HEK293 (cell line): ENCODE measurements at regions not wholly inside any gene's neighbourhood (a gene's known extent, or its start where the extent isn't known, plus 50 kb on each side); places are given as distances from the start of the nearest gene placed in this dataset.

ENCODE experiments used
- CTCF ChIA-PET: fragments of 350-600 bp; formaldehyde crosslinking; extraction: SDS; loops from one replicate; lab custom pipeline; 2021; ENCODE audit warnings: antibody characterized with exemption; lab: Yijun Ruan, JAX
- POLR2A ChIA-PET: fragments of 300-600 bp; formaldehyde crosslinking; extraction: SDS; loops from one replicate; lab custom pipeline; 2020; ENCODE audit warnings: antibody characterized with exemption, inconsistent platforms; lab: Yijun Ruan, JAX
- H3K27ac ChIP-seq: fragments of 200-500 bp; sonication (Bioruptor generic); 2 replicates; pipeline ENCODE4 v1.5.1; 2014; ENCODE audit warnings: low read depth, low read length, control low read depth, inconsistent platforms; ENCODE audit errors: extremely low read depth
- H3K36me3 ChIP-seq, 2 experiments: fragments of 200-500 bp in 1 of 2; sonication (Bioruptor generic) in 1 of 2; 1 replicate in 1 of 2; 2 replicates in 1 of 2; pipeline ENCODE4 v1.5.1; 2014 to 2017; ENCODE audit warnings: inconsistent platforms in 2 of 2, low read length in 2 of 2; ENCODE audit not compliant: control insufficient read depth in 2 of 2, insufficient read depth in 1 of 2
- H3K4me1 ChIP-seq: fragments of 200-500 bp; sonication (Bioruptor generic); 2 replicates; pipeline ENCODE4 v1.5.1; 2014; ENCODE audit warnings: mild to moderate bottlenecking, low read length, inconsistent platforms; ENCODE audit not compliant: control insufficient read depth, insufficient read depth
- H3K4me3 ChIP-seq: 2 replicates; pipeline ENCODE4 v1.5.1; 2011; ENCODE audit warnings: low read depth, mild to moderate bottlenecking, control low read depth, low read length, moderate library complexity
- H3K9me3 ChIP-seq: fragments of 200-500 bp; sonication (Bioruptor generic); 2 replicates; pipeline ENCODE4 v1.5.1; 2014; ENCODE audit warnings: low read depth, low read length, inconsistent platforms; ENCODE audit not compliant: control insufficient read depth, insufficient read depth
- FEZF1 ChIP-seq: fragments of 450-650 bp; formaldehyde crosslinking; IDR thresholded peaks from 2 replicates; pipeline ENCODE4 v1.5.1; 2016; ENCODE audit warnings: missing biosample characterization, missing genetic modification characterization
- IKZF3 ChIP-seq: fragments of 450-650 bp; IDR thresholded peaks from 2 replicates; pipeline ENCODE4 v1.5.0; 2018; ENCODE audit warnings: missing biosample characterization, mild to moderate bottlenecking, missing genetic modification characterization, moderate library complexity
- RBAK ChIP-seq: fragments of 450-650 bp; formaldehyde crosslinking; IDR thresholded peaks from 2 replicates; pipeline ENCODE4 v1.5.1; 2016; ENCODE audit warnings: missing biosample characterization, missing genetic modification characterization
- ZBTB21 ChIP-seq: fragments of 450-650 bp; formaldehyde crosslinking; IDR thresholded peaks from 2 replicates; pipeline ENCODE4 v1.5.1; 2017; ENCODE audit warnings: missing biosample characterization, missing genetic modification characterization
- ZFP3 ChIP-seq: fragments of 450-650 bp; formaldehyde crosslinking; IDR thresholded peaks from 2 replicates; pipeline ENCODE4 v1.5.1; 2016; ENCODE audit warnings: low read depth, missing biosample characterization, missing genetic modification characterization
- ZNF10 ChIP-seq: fragments of 450-650 bp; formaldehyde crosslinking; IDR thresholded peaks from 2 replicates; pipeline ENCODE4 v1.5.1; 2017; ENCODE audit warnings: missing biosample characterization, missing genetic modification characterization
- ZNF157 ChIP-seq: fragments of 450-650 bp; formaldehyde crosslinking; IDR thresholded peaks from 2 replicates; pipeline ENCODE4 v1.5.1; 2016; ENCODE audit warnings: missing biosample characterization, missing genetic modification characterization
- ZNF19 ChIP-seq: fragments of 450-650 bp; formaldehyde crosslinking; IDR thresholded peaks from 2 replicates; pipeline ENCODE4; 2016; ENCODE audit warnings: missing biosample characterization, missing genetic modification characterization, low read depth
- ZNF473 ChIP-seq: fragments of 450-650 bp; formaldehyde crosslinking; IDR thresholded peaks from 2 replicates; pipeline ENCODE4 v1.5.1; 2017; ENCODE audit warnings: missing biosample characterization, missing genetic modification characterization
- ZNF549 ChIP-seq: fragments of 450-650 bp; IDR thresholded peaks from 2 replicates; pipeline ENCODE4 v1.5.1; 2018; ENCODE audit warnings: missing biosample characterization, missing genetic modification characterization, mild to moderate bottlenecking, inconsistent platforms, moderate library complexity
- ZNF558 ChIP-seq: fragments of 450-650 bp; formaldehyde crosslinking; IDR thresholded peaks from 2 replicates; pipeline ENCODE4 v1.5.1; 2016; ENCODE audit warnings: missing biosample characterization, missing genetic modification characterization
- ZNF777 ChIP-seq: fragments of 450-650 bp; formaldehyde crosslinking; IDR thresholded peaks from 2 replicates; pipeline ENCODE4 v1.5.1; 2017; ENCODE audit warnings: missing biosample characterization, missing genetic modification characterization, borderline replicate concordance
- ZNF785 ChIP-seq: fragments of 450-650 bp; formaldehyde crosslinking; IDR thresholded peaks from 2 replicates; pipeline ENCODE4 v1.5.1; 2016; ENCODE audit warnings: missing biosample characterization, missing genetic modification characterization
- TF ChIP-seq, protein P1 (sequence below): fragments of 450-650 bp; formaldehyde crosslinking; conservative IDR thresholded peaks from 2 replicates; pipeline ENCODE4 v1.5.1; 2016; ENCODE audit warnings: low read depth, missing biosample characterization, missing genetic modification characterization
- TF ChIP-seq, protein P2 (sequence below): fragments of 450-650 bp; IDR thresholded peaks from 2 replicates; pipeline ENCODE4 v1.5.1; 2018; ENCODE audit warnings: missing biosample characterization, mild to moderate bottlenecking, missing genetic modification characterization
- TF ChIP-seq, protein P3 (sequence below): fragments of 450-650 bp; formaldehyde crosslinking; IDR thresholded peaks from 2 replicates; pipeline ENCODE4 v1.5.1; 2017; ENCODE audit warnings: missing biosample characterization, missing genetic modification characterization
- TF ChIP-seq, protein P4 (sequence below): fragments of 450-650 bp; formaldehyde crosslinking; IDR thresholded peaks from 2 replicates; pipeline ENCODE4 v1.5.1; 2016; ENCODE audit warnings: missing biosample characterization, missing genetic modification characterization

DNA sequence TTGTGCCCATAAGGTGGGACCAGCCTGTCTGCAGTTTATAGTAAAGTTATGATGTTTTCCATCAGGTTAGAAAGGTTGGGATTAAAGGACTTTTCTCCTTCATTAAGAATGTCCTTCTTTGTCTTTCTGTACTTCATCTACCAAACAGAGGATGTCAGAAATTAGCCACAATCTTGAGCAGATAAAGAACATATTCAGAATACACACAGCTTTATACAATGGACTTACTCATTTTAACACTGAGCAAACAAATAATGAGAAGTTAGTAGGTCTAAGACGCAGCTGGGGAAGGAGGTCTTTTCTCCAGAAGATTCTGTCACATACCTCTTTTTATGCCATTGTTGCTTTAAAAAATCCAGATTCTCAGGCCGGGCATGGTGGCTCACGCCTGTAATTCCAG, 57.0 kb upstream of the CYP2D6 start (continued):
- TF ChIP-seq, protein P1, sequence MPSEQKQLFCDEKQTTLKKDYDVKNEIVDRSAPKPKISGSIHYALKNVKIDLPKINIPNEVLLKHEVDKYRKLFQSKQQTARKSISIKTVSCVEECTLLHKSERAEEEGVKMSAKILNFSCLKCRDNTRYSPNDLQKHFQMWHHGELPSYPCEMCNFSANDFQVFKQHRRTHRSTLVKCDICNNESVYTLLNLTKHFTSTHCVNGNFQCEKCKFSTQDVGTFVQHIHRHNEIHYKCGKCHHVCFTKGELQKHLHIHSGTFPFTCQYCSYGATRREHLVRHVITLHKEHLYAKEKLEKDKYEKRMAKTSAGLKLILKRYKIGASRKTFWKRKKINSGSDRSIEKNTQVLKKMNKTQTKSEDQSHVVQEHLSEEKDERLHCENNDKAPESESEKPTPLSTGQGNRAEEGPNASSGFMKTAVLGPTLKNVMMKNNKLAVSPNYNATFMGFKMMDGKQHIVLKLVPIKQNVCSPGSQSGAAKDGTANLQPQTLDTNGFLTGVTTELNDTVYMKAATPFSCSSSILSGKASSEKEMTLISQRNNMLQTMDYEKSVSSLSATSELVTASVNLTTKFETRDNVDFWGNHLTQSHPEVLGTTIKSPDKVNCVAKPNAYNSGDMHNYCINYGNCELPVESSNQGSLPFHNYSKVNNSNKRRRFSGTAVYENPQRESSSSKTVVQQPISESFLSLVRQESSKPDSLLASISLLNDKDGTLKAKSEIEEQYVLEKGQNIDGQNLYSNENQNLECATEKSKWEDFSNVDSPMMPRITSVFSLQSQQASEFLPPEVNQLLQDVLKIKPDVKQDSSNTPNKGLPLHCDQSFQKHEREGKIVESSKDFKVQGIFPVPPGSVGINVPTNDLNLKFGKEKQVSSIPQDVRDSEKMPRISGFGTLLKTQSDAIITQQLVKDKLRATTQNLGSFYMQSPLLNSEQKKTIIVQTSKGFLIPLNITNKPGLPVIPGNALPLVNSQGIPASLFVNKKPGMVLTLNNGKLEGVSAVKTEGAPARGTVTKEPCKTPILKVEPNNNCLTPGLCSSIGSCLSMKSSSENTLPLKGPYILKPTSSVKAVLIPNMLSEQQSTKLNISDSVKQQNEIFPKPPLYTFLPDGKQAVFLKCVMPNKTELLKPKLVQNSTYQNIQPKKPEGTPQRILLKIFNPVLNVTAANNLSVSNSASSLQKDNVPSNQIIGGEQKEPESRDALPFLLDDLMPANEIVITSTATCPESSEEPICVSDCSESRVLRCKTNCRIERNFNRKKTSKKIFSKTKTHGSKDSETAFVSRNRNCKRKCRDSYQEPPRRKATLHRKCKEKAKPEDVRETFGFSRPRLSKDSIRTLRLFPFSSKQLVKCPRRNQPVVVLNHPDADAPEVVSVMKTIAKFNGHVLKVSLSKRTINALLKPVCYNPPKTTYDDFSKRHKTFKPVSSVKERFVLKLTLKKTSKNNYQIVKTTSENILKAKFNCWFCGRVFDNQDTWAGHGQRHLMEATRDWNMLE (tag by site-specific recombination): no peak
- no peak for TF ChIP-seq ZNF10 (tag by site-specific recombination)

DNA sequence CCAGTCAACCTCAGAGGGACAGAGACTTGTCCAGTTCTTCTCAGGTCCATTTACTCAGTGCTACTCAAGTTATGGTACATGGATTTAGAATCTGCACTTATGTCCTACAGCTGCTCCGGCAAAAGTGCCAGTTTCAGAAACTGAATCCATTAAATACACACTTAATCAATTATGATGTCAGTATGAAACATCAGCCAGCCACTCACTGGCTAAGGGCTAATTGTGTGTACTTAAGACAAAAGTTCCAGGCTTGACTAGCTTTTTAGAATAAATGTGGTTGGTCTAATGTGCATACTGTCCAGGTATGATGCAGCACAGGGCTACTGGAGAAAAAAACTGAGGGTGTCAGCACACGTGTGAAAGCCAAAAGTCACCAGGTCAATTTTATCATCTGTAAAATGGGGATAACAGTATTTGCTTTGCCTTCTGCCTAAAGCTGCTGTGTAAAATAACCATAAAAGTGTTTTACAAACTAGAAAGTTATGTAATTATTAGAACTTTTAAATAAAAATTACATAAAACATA, 55.4 kb upstream of the CYP2D6 start:
- Histone ChIP-seq H3K4me1 (no peaks in the 10 kb centered on the region), H3K4me3 (no peak overlapping the region), H3K9me3 (no peaks in the 10 kb centered on the region), H3K36me3 (no peaks in the 10 kb centered on the region), H3K27ac (no peak overlapping the region)
- no peak for TF ChIP-seq ZNF157 (tag by site-specific recombination)
- POLR2A ChIA-PET: no interaction called here
- CTCF ChIA-PET: interaction anchor here (0.5 to 3.4 kb wide), 5 partner anchors 15 to 581 kb away, joined by 3 to 11 read pairs (median 3); no protein-coding TSS in a partner anchor

DNA sequence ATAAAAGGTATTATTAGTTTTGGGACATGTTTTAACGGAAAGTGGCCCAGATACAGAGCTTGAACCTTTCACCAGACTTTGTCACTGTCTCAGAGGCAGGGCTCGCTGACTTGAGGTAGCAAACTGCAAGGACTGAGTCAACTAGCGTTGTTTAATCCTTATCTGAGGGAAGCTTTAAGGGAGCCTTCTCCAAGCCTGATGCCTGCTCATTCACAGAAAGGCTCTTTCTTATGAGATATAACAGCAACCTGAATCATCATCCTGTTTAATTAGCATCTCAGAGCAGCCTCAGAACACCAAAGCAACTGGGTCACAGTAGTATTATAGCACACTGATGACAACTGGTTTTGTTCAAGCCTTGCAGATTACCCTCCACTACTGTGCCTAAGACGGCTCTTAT, 54.2 kb upstream of the CYP2D6 start:
- Histone ChIP-seq H3K27ac (no peak overlapping the region), H3K4me1 (no peaks in the 10 kb centered on the region), H3K9me3 (no peaks in the 10 kb centered on the region), H3K36me3 (no peaks in the 10 kb centered on the region), H3K4me3 (no peak overlapping the region)
- CTCF ChIA-PET: interaction anchor here (3.4 kb wide), 1 partner anchor 259 kb away, joined by 11 read pairs; no protein-coding TSS in a partner anchor
- TF ChIP-seq ZNF558 (tag by site-specific recombination) (no peak), ZNF785 (tag by site-specific recombination) (no peak), ZNF777 (tag by site-specific recombination) (no peak), ZBTB21 (tag by site-specific recombination) (no peak), IKZF3 (tag by site-specific recombination) (no peak), ZFP3 (tag by site-specific recombination) (no peak), FEZF1 (tag by site-specific recombination) (no peak), ZNF19 (tag by site-specific recombination) (no peak), RBAK (tag by site-specific recombination) (no peak), ZNF549 (tag by site-specific recombination) (no peak), ZNF473 (tag by site-specific recombination) (no peak)
- TF ChIP-seq, protein P2, sequence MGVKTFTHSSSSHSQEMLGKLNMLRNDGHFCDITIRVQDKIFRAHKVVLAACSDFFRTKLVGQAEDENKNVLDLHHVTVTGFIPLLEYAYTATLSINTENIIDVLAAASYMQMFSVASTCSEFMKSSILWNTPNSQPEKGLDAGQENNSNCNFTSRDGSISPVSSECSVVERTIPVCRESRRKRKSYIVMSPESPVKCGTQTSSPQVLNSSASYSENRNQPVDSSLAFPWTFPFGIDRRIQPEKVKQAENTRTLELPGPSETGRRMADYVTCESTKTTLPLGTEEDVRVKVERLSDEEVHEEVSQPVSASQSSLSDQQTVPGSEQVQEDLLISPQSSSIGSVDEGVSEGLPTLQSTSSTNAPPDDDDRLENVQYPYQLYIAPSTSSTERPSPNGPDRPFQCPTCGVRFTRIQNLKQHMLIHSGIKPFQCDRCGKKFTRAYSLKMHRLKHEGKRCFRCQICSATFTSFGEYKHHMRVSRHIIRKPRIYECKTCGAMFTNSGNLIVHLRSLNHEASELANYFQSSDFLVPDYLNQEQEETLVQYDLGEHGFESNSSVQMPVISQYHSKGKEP (tag by site-specific recombination): no peak
- TF ChIP-seq, protein P3, sequence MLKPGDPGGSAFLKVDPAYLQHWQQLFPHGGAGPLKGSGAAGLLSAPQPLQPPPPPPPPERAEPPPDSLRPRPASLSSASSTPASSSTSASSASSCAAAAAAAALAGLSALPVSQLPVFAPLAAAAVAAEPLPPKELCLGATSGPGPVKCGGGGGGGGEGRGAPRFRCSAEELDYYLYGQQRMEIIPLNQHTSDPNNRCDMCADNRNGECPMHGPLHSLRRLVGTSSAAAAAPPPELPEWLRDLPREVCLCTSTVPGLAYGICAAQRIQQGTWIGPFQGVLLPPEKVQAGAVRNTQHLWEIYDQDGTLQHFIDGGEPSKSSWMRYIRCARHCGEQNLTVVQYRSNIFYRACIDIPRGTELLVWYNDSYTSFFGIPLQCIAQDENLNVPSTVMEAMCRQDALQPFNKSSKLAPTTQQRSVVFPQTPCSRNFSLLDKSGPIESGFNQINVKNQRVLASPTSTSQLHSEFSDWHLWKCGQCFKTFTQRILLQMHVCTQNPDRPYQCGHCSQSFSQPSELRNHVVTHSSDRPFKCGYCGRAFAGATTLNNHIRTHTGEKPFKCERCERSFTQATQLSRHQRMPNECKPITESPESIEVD (tag by site-specific recombination): no peak
- TF ChIP-seq, protein P4, sequence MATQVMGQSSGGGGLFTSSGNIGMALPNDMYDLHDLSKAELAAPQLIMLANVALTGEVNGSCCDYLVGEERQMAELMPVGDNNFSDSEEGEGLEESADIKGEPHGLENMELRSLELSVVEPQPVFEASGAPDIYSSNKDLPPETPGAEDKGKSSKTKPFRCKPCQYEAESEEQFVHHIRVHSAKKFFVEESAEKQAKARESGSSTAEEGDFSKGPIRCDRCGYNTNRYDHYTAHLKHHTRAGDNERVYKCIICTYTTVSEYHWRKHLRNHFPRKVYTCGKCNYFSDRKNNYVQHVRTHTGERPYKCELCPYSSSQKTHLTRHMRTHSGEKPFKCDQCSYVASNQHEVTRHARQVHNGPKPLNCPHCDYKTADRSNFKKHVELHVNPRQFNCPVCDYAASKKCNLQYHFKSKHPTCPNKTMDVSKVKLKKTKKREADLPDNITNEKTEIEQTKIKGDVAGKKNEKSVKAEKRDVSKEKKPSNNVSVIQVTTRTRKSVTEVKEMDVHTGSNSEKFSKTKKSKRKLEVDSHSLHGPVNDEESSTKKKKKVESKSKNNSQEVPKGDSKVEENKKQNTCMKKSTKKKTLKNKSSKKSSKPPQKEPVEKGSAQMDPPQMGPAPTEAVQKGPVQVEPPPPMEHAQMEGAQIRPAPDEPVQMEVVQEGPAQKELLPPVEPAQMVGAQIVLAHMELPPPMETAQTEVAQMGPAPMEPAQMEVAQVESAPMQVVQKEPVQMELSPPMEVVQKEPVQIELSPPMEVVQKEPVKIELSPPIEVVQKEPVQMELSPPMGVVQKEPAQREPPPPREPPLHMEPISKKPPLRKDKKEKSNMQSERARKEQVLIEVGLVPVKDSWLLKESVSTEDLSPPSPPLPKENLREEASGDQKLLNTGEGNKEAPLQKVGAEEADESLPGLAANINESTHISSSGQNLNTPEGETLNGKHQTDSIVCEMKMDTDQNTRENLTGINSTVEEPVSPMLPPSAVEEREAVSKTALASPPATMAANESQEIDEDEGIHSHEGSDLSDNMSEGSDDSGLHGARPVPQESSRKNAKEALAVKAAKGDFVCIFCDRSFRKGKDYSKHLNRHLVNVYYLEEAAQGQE (tag by site-specific recombination): no peak
- POLR2A ChIA-PET: interaction anchor here (1.1 kb wide), 1 partner anchor 10 kb away, joined by 3 read pairs; no protein-coding TSS in a partner anchor
